GM13977 (cell line): ENCODE measurements at regions not wholly inside any gene's neighbourhood (a gene's known extent, or its start where the extent isn't known, plus 50 kb on each side); places are given as distances from the start of the nearest gene placed in this dataset.

ENCODE experiments used
- DNase-seq: peaks from one replicate; pipeline ENCODE4 v3.0.0; 2012; ENCODE audit warnings: low spot score
- CTCF ChIP-seq: IDR thresholded peaks from 2 replicates; pipeline ENCODE4 v1.5.1; 2012; ENCODE audit warnings: mild to moderate bottlenecking, control low read depth; ENCODE audit not compliant: insufficient read depth; ENCODE audit errors: extremely low read depth, missing control alignments
- in situ Hi-C: fragments of 300-500 bp; cut with MboI; formaldehyde crosslinking; loops from one replicate; pipeline ENCODE4 v1.12.0; 2022; ENCODE audit warnings: low sequenced_read_pairs, low pct_unique_long_range_greater_than_20kb, mixed read lengths, inconsistent platforms; ENCODE audit not compliant: unreplicated experiment

GRCh38 chr6:100088009-100088408 lies 94.0 kb upstream of the MCHR2 start:
- in situ Hi-C loops: no loop called here
- DNase-seq: no peak
- TF ChIP-seq CTCF: no peak

GRCh38 chr6:100084991-100085364 lies 91.0 kb upstream of the MCHR2 start:
- no peak for TF ChIP-seq CTCF
- in situ Hi-C loops: no loop called here
- no peak for DNase-seq

- no peak for DNase-seq
- TF ChIP-seq CTCF: no peak
- in situ Hi-C loops: no loop called here
Measured at GRCh38 chr6:100084316-100084990, 90.4 kb upstream of the MCHR2 start.

- no peak for DNase-seq
- TF ChIP-seq CTCF: no peak
- in situ Hi-C loops: no loop called here
Measured at GRCh38 chr6:100078509-100078908, 84.5 kb upstream of the MCHR2 start.

GRCh38 chr6:100065348-100065747 lies 71.3 kb upstream of the MCHR2 start:
- in situ Hi-C loops: no loop called here
- TF ChIP-seq CTCF: no peak
- no peak for DNase-seq

GRCh38 chr6:100062621-100063020 lies 68.6 kb upstream of the MCHR2 start:
- DNase-seq: no peak
- TF ChIP-seq CTCF: no peak
- in situ Hi-C loops: no loop called here
